Osteoblast (primary cell): ENCODE measurements at regions not wholly inside any gene's neighbourhood (a gene's known extent, or its start where the extent isn't known, plus 50 kb on each side); places are given as distances from the start of the nearest gene placed in this dataset.
"Not testable (repeated sequence)": the region's sequence is repeated elsewhere in the genome, so short reads cannot be mapped to it uniquely, and the experiment has no call there.

Experiments used
- DNase-seq: peaks from one replicate; pipeline ENCODE4 v3.0.0; 2011; ENCODE audit warnings: low spot score, mixed read lengths; ENCODE audit not compliant: insufficient read length; ENCODE audit errors: missing footprints
- H2AFZ ChIP-seq: 2 replicates; pipeline ENCODE4 v1.6.0; 2011; ENCODE audit warnings: mild to moderate bottlenecking, low read length
- H3K27ac ChIP-seq: 2 replicates; pipeline ENCODE4 v1.5.1; 2011; ENCODE audit warnings: mild to moderate bottlenecking, low read depth, low read length, moderate library complexity
- H3K27me3 ChIP-seq: 2 replicates; pipeline ENCODE4 v1.6.0; 2012; ENCODE audit warnings: mild to moderate bottlenecking, control low read depth, inconsistent platforms, low read length, moderate library complexity; ENCODE audit not compliant: insufficient read depth
- H3K36me3 ChIP-seq: 2 replicates; pipeline ENCODE4 v1.5.1; 2011; ENCODE audit warnings: mild to moderate bottlenecking, low read length, control low read depth, moderate library complexity; ENCODE audit not compliant: insufficient read depth
- H3K4me1 ChIP-seq: 2 replicates; pipeline ENCODE4 v1.5.1; 2011; ENCODE audit warnings: mild to moderate bottlenecking, low read length, control low read depth, moderate library complexity; ENCODE audit not compliant: insufficient read depth
- H3K4me2 ChIP-seq: 2 replicates; pipeline ENCODE4 v1.6.0; 2011; ENCODE audit warnings: mild to moderate bottlenecking, low read length; ENCODE audit not compliant: insufficient read depth
- H3K4me3 ChIP-seq: fragments of 200-600 bp; sonication (generic); 3 replicates; pipeline ENCODE4 v1.5.1; 2012; ENCODE audit warnings: mild to moderate bottlenecking, low read length, inconsistent platforms; ENCODE audit not compliant: insufficient read depth
- H3K79me2 ChIP-seq: 2 replicates; pipeline ENCODE4 v1.6.0; 2012; ENCODE audit warnings: mild to moderate bottlenecking, low read length, control low read depth, inconsistent platforms; ENCODE audit not compliant: insufficient read depth
- H3K9me3 ChIP-seq: 2 replicates; pipeline ENCODE4 v1.5.1; 2011; ENCODE audit warnings: low read depth, low read length, control low read depth
- H4K20me1 ChIP-seq: 2 replicates; pipeline ENCODE4 v1.6.0; 2012; ENCODE audit warnings: mild to moderate bottlenecking, low read length, control low read depth; ENCODE audit not compliant: insufficient read depth
- CTCF ChIP-seq: IDR thresholded peaks from 2 replicates; pipeline ENCODE4 v1.5.1; 2011; ENCODE audit warnings: mild to moderate bottlenecking, low read depth, low read length, moderate library complexity; ENCODE audit errors: extremely low read depth

DNA sequence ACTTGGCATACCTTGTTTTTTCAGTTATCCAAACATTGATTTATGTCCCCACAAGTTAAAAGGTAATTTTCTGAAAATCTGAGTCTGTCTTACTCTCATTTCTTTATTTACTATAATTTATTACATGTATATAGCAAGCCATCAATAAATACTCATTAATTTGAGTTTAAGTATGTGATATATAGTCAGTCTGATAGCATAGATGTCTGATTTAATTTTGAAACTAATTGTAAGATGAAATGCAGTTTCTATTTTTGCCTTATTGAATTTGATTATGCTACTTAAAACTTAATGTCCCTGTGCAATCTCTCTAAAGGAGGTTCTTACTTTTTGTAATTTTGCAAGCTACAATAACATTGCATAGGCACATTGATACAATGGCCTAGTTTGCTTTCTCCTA is 2418.6 kb downstream of the ARAP2 start:
- no peak overlapping the region for H2AFZ ChIP-seq
- H3K79me2 ChIP-seq: no peaks in the 10 kb centered on the region
- H3K27me3 ChIP-seq: no peaks in the 10 kb centered on the region
- DNase-seq: no peak
- H3K4me1 ChIP-seq: no peaks in the 10 kb centered on the region
- TF ChIP-seq CTCF: no peak
- no peaks in the 10 kb centered on the region for H3K36me3 ChIP-seq
- no peak overlapping the region for H3K27ac ChIP-seq
- H4K20me1 ChIP-seq: no peaks in the 10 kb centered on the region
- no peaks in the 10 kb centered on the region for H3K9me3 ChIP-seq
- no peak overlapping the region for H3K4me3 ChIP-seq
- H3K4me2 ChIP-seq: no peak overlapping the region

GRCh38 chr4:33829356-33829755 is 2415.0 kb downstream of the ARAP2 start:
- not testable (repeated sequence) for H2AFZ ChIP-seq, H3K36me3 ChIP-seq, H4K20me1 ChIP-seq, H3K4me3 ChIP-seq, H3K4me1 ChIP-seq, H3K4me2 ChIP-seq, H3K27me3 ChIP-seq, H3K79me2 ChIP-seq, H3K27ac ChIP-seq, H3K9me3 ChIP-seq, DNase-seq

DNA sequence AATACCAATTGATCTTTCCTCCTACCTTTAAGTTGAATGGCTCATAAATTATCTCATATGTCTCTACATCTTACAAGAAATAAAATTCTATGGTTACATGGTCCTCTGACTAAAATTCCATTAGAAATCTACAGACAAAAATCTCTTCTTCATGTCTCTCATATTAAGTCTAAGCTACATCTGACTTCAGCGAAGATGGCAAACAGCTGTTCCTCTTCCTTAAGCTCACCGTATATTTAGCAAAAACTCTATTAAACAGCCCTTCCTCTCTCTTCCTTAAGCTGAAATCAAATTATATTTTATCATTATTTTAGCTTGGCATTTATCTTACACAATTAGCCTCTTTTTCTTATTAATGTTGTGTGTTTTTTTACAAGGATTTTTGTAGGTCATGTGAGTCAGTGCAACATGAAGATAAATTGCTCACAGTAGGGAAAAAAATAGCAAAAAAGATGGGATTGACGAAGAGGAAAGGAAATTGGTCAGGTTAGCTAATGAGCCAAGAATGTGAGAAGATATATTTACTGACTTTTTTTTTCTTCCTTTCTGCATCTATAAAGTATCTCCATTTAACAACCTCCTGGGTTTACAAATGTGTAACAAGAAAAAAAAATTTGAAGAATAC is 2412.8 kb downstream of the ARAP2 start:
- Histone ChIP-seq H3K36me3 (no peaks in the 10 kb centered on the region), H2AFZ (no peak overlapping the region), H3K79me2 (no peaks in the 10 kb centered on the region), H3K4me2 (no peak overlapping the region), H3K27ac (no peak overlapping the region), H3K4me1 (no peaks in the 10 kb centered on the region), H3K4me3 (no peak overlapping the region), H3K27me3 (no peaks in the 10 kb centered on the region), H4K20me1 (no peaks in the 10 kb centered on the region), H3K9me3 (no peaks in the 10 kb centered on the region)
- DNase-seq: no peak
- TF ChIP-seq CTCF: no peak

- not testable (repeated sequence) for H3K4me2 ChIP-seq, H2AFZ ChIP-seq, H3K79me2 ChIP-seq, H3K36me3 ChIP-seq, H3K27ac ChIP-seq, H4K20me1 ChIP-seq, H3K4me1 ChIP-seq, H3K27me3 ChIP-seq, H3K9me3 ChIP-seq, H3K4me3 ChIP-seq, DNase-seq
These were observed 2408.6 kb downstream of the ARAP2 start for GRCh38 chr4:33835764-33836163.

GRCh38 chr4:33837043-33837838 is 2407.1 kb downstream of the ARAP2 start:
- H3K9me3 ChIP-seq: no peaks in the 10 kb centered on the region
- no peak overlapping the region for H3K4me3 ChIP-seq
- H3K4me2 ChIP-seq: no peak overlapping the region

More at GRCh38 chr4:33837043-33837838, 2407.1 kb downstream of the ARAP2 start:
- H2AFZ ChIP-seq: no peak overlapping the region
- no peaks in the 10 kb centered on the region for H3K4me1 ChIP-seq
- no peak for TF ChIP-seq CTCF
- DNase-seq: no peak
- no peaks in the 10 kb centered on the region for H3K79me2 ChIP-seq
- no peak overlapping the region for H3K27ac ChIP-seq
- H3K27me3 ChIP-seq: no peaks in the 10 kb centered on the region
- H3K36me3 ChIP-seq: no peaks in the 10 kb centered on the region
- no peaks in the 10 kb centered on the region for H4K20me1 ChIP-seq
